ENCODE measurements at regions not wholly inside any gene's neighbourhood (a gene's known extent, or its start where the extent isn't known, plus 50 kb on each side); places are given as distances from the start of the nearest gene placed in this dataset.

GRCh38 chr11:131198161-131199014 is 172.0 kb upstream of the NTM start:
- no peak overlapping the region for H3K4me3 ChIP-seq
- H3K27ac ChIP-seq: no peak overlapping the region
- no peak for TF ChIP-seq POLR2A (IDR thresholded peaks at IDR 0.05)
- TF ChIP-seq CTCF (IDR thresholded peaks at IDR 0.05): no peak
- no peaks in the 10 kb centered on the region for H3K9me3 ChIP-seq
- no peak for DNase-seq
- no peaks in the 10 kb centered on the region for H3K4me1 ChIP-seq
- intact Hi-C loops (cut with DNase I; ENCODE audit: low total_unique reads): no loop called here
- H3K36me3 ChIP-seq: no peaks in the 10 kb centered on the region
- no peaks in the 10 kb centered on the region for H3K27me3 ChIP-seq

DNA sequence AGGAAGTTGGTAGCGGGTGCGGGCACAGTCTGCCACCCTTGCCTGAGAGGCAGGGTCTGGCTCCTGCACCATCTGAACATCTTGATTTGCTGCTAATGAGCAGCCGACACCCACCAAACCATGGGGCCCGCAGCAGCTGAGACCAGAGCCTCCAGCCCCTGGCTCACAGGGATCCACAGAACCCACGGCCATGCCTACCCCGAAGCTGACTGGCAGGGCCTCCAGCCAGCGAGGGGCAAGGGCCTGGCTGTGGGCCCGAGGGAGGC is 171.5 kb upstream of the NTM start:
- Histone ChIP-seq H3K4me3 (no peak overlapping the region), H3K4me1 (no peaks in the 10 kb centered on the region), H3K27me3 (no peaks in the 10 kb centered on the region), H3K9me3 (no peaks in the 10 kb centered on the region), H3K27ac (no peak overlapping the region), H3K36me3 (no peaks in the 10 kb centered on the region)
- no peak for DNase-seq
- TF ChIP-seq POLR2A (IDR thresholded peaks at IDR 0.05): no peak
- no peak for TF ChIP-seq CTCF (IDR thresholded peaks at IDR 0.05)
- intact Hi-C loops (cut with DNase I; ENCODE audit: low total_unique reads): no loop called here

- H3K4me3 ChIP-seq: no peak overlapping the region
- no peaks in the 10 kb centered on the region for H3K27me3 ChIP-seq
- H3K4me1 ChIP-seq: no peaks in the 10 kb centered on the region
- DNase-seq: no peak
- TF ChIP-seq POLR2A (IDR thresholded peaks at IDR 0.05) (no peak), CTCF (IDR thresholded peaks at IDR 0.05) (no peak)
- intact Hi-C loops (cut with DNase I; ENCODE audit: low total_unique reads): no loop called here
- H3K27ac ChIP-seq: no peak overlapping the region
- no peaks in the 10 kb centered on the region for H3K9me3 ChIP-seq
- no peaks in the 10 kb centered on the region for H3K36me3 ChIP-seq
Measured at GRCh38 chr11:131201674-131202073, 168.7 kb upstream of the NTM start.

DNA sequence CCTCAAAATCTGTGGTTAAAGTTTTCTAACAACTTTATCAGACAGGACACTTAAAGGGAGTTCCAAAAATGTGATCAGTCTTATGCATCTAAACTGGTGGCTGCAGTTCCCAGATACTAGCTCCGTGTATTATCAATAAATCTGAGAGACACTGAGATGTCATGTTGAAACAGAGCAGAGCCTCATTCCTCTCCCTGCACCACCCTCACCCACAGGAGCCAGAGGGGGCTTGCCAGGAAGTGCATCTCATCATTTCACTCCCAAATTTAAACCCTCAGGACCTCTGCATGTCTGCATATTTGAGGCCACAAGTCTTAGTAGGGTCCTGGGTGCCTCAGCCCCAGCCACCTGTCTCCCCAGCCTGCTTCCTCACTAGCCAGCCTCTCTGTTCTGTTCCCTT is 167.4 kb upstream of the NTM start:
- H3K4me1 ChIP-seq: no peaks in the 10 kb centered on the region
- no peak for DNase-seq
- H3K27me3 ChIP-seq: no peaks in the 10 kb centered on the region
- no peaks in the 10 kb centered on the region for H3K36me3 ChIP-seq
- no peaks in the 10 kb centered on the region for H3K9me3 ChIP-seq
- H3K27ac ChIP-seq: no peak overlapping the region
- intact Hi-C loops (cut with DNase I; ENCODE audit: low total_unique reads): no loop called here
- no peak overlapping the region for H3K4me3 ChIP-seq
- TF ChIP-seq POLR2A (IDR thresholded peaks at IDR 0.05): no peak
- TF ChIP-seq CTCF (IDR thresholded peaks at IDR 0.05): no peak

DNA sequence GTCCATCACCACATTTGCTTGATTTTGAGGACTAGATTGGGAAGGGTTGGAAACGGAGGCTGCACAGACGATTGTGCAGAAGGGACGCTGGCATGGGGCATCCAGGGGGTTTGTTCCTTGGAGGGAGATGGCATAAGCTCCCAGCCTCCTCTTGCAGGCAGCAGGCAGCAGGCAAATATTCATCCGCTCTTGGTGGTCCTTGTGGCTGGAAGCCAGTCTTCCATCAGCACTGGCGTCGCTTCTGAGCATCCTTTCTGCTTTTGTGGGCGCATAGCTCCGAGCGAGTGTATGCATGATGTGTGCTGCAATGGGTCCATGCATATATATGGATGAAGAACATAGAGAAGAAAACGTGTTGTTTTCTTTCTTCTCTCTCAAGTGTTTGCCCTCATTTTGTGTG is 166.1 kb upstream of the NTM start:
- intact Hi-C loops (cut with DNase I; ENCODE audit: low total_unique reads): no loop called here
- TF ChIP-seq POLR2A (IDR thresholded peaks at IDR 0.05): no peak
- no peak for DNase-seq
- no peaks in the 10 kb centered on the region for H3K36me3 ChIP-seq
- no peaks in the 10 kb centered on the region for H3K4me1 ChIP-seq
- no peak overlapping the region for H3K27ac ChIP-seq
- H3K27me3 ChIP-seq: no peaks in the 10 kb centered on the region
- H3K9me3 ChIP-seq: no peaks in the 10 kb centered on the region
- H3K4me3 ChIP-seq: no peak overlapping the region
